Activated naive CD4-positive, alpha-beta T cell (primary cell): ENCODE measurements at regions not wholly inside any gene's neighbourhood (a gene's known extent, or its start where the extent isn't known, plus 50 kb on each side); places are given as distances from the start of the nearest gene placed in this dataset.

Experiments
- DNase-seq, 4 experiments: peaks; one replicate each; lab custom pipeline; 2025; lab: John Stamatoyannopoulos, UW

DNA sequence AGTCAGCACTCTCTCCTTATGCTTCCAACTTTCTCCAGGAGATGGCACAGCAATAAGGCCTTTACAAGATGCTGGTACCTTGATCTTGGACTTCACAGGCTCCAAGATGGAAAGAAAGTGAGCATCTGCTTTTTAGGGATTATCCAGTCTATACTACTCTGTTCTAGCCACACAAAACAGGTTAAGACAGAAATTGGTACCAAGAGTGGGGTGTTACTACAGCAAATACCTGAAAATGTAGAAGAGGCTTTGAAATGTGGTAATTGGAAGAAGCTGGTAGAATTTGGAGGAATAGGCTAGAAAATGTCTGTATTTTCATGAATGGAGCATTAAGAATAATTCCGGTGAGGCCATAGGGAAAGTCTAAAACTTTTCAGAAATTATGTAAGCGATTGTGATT is 484.8 kb upstream of the GRIA1 start:
- DNase-seq = no peak

DNA sequence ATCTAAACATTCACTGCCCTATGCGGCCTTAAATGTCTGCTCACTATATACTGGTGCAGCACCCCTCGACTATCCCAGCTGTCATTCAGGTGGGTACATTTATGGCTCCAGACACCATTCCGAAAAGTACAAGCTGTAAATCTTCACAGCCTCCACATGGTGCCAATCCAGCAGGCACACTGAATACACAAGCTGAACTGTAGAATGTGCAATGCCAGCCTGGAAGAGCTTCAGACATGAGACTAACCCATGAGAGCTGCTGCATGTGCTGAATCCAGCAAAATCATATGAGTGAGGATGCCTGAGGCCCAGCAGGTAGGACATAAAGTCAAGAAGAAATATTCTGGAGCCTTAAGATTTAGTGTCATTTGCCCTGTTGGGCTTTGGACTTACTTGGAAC is 483.8 kb upstream of the GRIA1 start:
- DNase-seq = no peak

DNA sequence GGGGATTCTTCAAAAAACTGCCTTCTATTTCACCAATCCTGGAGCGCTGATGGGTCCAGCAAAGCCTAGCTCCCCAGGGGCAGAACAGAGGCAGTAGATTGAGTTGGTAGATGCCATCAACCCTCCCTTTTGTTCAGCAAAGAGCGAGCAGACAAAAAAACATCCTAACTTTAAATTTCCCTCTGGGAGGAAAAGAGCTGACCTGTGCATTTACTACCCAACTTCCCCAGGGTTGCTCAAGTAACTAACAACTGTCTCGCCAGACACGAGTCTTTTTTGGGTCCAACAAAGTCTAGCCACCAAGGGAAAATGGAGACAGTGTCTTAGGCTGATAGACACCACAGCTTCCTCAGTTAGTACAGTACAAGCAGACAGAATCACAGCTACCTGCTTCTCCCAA is 476.3 kb upstream of the GRIA1 start:
- DNase-seq = no peak

DNA sequence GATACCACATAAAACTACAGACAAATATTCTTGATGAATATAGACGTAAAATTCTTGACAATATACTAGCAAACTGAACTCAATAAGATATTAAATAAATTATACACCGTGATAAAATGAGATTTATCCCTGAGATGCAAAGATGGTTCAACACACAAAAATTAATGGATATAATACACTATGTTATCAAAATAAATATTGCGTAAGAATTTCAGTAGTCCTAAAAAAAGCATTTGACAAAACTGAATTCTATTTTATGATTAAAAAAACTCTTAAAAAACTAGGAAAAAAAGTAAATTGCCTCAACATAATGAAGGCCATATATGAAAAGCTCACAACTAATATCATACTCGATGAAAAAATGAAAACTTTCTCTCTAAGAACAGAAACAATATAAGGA is 472.3 kb upstream of the GRIA1 start:
- no peak for DNase-seq

DNA sequence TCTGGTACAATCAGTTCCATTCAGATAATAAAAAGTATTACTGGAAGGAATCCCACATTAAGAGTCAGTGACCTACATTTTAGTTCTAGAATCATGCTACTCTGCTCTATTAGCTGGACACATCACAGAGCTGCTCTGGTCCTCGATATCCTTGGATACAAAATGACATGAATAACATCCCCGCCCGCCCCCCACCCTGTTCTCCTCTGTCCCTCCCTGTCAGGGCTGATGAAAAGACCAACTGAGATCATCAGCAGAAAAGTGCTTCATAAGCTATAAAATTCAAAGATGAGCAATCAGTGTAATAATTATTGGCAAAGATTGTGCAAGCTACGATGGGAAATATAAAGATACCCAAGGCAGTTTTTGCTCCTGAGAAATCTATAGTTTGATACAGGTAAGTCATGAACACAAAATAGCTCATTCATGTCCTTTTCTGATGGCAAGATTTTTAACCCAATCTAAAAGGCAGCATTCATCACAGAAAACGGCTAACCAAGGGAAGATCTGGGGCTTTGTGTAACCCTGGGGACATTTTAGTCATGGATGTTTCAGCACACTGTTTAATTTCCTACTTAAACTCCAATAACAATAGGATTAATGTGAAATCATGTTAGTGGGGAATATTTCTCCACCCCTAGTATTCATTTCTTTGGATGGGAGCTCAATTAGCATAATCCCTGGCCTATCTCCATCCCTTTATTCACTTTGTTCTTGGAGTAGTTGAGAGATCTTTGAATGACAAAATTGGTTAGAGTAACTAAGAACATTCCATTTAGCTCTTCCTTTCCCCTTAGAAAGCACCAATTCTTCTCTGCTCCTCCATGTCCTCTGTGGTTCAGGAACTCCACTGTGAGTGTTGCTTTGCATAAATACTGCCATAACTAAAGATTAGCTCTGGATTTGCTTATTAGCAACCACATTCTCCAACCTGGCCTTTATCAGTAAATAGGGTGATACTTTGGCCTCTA is 459.4 kb upstream of the GRIA1 start:
- no peak for DNase-seq

DNA sequence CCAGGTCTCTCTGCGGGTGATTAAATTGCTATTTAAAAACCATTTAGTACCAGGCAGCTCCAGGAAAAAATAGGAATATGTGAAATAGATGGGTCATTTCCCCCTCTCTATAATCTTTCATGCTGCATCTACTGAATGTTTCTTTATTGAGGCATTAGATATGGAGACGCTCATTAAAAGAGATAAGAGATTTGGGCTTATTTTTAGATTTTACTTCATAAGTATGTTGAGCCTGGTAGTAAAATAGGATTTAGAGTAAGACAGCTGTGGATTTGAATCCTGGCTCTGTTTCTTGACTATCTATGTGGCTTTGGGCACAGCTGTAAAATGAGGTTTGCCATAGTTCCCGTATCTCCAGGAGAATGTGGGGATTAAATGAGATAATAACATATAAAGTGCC is 451.0 kb upstream of the GRIA1 start:
- no peak for DNase-seq

DNA sequence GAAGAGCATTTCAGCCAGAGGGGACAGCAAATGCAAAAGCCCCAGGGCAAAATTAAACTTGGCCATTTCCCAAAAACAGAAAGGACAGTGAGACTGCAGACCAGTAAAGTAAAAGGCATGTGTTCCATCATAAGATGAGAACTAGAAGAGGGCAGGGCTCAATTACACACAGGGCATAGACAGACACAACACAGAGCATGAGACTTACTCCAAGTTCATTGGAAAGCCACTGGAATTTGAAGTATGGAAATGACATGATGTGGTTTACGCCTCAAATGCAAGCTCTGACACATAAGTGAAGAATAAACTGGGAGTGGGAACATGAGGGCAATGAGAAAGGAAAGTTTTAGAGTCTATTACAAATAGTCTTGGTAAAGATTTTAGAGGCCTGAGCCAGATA is 446.6 kb upstream of the GRIA1 start:
- no peak for DNase-seq

DNA sequence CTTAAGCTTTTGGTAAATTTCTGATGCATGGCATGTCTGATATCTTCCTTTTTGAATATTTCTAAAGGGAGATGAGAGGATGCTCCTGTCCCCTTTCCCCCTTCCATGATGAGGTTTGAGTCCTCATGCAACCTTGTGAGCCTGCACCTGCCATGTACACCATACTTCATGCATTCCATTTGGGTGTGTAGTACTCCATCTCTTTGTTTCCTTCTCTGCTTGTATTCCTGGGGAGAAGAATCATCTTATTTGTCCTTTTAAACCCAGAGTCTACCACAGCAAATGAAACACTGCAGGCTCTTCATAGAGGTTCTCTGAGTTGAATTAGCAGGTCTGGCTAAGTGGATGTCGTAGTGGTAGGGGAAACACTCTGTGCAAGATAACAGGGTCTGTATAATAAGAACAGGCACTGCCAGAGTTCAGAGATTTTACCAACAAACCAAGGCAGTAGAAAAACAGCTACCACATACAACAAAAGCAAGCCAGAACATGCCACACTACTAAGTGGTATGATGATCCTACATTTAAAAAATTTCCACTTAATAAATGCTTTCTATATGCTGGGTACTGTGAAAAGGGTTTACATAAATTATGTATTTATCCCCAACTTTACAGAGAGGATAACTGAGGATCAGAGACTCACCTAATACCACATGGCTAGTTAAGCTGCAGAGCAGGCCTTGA is 439.8 kb upstream of the GRIA1 start:
- DNase-seq = no peak

DNA sequence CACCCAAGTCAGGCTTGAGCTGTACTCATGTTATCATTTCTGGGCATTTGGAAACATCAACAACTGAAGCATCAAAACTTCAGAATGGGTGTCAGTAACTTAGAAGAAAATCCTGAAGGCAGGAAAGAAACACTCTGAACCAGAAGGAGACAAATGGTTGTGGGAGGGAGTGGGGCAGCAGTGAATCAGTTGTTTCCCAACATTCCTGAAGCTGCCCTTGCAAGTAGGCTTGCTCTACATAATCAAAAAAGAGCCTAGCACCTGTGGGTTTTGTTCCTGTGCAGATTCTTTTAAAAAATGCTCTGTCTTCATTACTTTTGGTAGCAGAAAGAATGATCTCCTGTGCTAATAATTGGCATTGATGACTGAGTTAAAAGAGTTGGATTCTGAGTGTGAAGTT is 424.2 kb upstream of the GRIA1 start:
- DNase-seq = no peak

DNA sequence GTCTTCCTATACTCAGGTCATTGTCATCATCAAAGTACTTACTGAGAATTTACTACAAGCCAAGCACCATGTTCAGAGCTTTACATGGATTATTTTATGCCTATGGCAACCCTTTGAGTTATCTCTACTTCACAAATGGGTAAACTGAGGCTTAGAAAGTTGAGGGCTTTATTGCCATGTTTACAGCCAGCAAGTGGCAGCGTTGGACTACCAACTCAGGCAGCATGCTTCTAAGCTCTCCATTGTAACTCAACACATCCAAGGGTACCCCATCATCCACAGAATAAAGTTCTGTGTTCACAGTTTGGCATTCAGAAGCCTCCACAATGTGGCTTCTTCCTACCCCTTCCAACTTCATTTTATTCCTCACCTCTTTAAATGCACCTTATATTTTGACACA is 422.6 kb upstream of the GRIA1 start:
- DNase-seq = no peak

DNA sequence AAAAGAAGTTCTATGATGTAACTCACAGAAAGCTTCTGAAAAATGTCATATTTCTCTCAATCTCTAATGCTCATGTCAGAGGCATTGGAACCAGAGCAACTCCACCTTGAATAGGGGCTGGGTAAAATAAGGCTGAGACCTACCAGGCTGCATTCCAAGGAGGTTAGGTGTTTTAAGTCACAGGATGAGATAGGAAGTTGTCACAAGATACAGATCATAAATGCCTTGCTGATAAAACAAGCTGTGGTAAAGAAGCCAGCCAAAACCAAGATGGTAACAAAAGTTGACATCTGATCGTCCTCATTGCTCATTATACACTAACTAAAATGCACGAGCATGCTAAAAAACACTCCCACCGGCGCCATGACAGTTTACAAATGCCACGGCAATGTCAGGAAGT is 411.1 kb upstream of the GRIA1 start:
- no peak for DNase-seq

DNA sequence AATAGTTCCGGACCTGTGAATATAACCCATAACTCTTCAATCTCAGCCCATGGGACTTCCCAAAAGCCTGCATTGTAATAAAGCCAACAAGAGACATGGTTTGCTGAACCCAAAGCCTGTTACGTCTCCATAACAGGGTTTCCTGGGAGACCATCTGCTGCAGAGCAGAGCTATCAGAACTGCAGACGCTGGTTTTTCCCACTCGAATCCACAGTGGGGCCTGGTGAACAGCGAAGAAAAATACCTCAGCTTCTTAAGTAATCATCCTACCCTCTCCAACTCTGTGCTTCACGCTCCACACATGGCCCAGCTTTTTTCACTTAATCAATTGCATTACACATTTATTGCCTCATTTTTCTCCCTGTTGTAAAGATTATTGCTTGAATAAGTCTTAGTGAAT is 409.5 kb upstream of the GRIA1 start:
- DNase-seq = no peak

DNA sequence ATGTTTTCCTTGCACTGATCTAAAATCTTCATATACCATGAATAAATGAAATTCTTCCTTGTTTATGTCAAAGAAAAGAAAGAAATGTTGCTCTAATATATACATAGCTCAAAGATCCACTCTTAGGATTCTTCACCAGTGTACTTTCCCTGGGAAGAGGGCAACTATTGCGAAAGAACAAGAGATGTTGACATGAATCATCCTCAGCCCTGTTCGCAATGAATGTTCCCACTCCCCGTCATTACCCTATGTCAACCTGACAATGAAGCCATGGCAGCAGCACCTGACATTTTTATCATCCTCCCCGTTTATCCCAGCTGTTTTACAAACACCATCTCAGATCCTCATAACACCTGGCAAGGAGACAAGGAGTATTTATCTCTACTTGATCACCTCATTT is 409.1 kb upstream of the GRIA1 start:
- DNase-seq = no peak

DNA sequence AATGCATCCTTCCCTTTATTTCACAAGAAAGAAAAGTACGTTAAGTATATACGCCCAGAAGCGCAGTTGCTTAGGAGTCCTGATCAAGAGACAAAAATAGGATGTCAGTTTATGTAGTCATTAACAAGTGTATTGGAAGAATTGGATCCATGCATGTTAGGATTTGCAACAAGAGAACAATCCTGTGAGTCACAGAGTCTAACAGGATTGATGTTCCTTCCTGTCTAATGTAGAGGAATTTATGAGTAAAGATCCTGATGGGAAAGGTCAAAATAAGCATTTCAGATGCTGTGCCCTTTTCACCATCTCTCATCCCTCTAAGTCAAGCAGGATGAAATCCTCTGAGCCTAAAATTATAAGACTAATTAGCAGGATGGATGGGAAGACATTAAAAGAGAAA is 406.0 kb upstream of the GRIA1 start:
- DNase-seq = no peak

DNA sequence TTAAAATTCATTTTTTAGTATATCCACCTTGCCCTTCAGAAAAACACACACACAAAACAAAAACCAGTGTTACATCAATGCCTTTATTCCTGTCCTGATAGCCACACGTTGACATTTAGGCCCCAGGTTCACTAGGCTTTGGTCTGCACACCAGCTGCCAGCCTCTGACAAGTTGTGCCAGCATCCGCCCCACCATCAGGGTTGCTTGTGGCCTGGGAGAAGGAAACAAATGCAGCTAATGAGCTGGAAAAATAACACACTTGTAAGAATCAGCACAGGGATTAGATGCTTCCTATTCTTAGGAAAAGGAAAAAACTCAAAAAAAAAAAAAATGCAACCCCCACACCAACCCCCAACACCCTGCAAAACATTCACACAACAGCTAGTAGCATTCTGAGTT is 404.0 kb upstream of the GRIA1 start:
- no peak for DNase-seq

DNA sequence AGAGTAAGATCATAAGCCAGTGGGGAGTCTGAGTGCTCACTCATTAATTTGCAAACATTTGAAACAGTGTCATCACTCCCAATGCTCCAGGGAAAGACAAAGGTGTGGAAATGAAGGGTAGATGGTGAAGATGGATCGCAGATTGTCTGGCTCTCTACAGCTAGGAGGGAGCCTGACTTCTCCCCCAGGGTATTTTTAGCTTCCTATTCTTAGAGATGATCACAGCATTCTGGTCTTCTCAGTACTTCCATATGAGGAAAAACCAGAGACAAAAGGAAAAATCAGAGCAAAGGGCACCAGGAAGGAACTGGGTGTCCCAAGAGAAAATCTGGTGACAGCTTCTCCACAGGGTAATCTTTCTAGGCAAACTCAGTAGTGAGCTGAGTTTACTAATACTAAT is 401.9 kb upstream of the GRIA1 start:
- no peak for DNase-seq

DNA sequence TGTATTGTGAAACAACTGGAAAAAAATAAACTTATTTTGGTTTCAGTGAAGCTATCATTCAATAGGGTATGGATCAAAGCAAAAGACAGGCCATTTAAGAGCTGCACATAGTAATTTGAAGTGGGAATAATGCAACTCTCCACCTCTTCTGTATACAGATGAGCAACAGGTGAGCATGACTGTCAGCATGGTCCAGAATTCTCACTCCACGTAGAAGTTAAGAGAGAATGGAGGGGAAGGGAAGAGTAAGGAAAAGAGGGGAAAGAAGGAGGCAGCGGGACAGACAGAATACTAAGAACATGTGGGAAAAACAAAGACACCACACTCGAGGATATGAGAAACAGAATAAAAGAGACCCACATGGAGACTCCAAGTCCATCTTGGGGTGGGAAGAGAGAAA is 396.1 kb upstream of the GRIA1 start:
- DNase-seq = no peak

DNA sequence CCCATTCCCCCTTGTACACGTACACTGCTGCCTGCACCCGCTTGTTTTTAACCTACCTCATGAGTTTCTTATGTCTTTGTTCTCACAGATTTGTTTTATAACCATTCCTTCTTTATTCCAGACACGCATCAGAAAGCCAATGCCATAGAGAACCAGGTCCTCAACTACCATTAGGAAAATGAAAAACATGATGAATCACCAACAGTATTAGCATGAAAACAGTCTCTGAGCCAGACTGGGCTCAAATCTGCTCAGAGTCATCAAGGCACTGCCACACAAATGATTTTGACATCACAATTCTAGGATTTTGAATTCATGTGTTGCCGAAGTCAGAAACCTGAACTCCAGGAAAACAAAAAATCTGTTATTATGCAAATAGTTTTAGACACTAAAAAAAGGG is 394.1 kb upstream of the GRIA1 start:
- DNase-seq = no peak

DNA sequence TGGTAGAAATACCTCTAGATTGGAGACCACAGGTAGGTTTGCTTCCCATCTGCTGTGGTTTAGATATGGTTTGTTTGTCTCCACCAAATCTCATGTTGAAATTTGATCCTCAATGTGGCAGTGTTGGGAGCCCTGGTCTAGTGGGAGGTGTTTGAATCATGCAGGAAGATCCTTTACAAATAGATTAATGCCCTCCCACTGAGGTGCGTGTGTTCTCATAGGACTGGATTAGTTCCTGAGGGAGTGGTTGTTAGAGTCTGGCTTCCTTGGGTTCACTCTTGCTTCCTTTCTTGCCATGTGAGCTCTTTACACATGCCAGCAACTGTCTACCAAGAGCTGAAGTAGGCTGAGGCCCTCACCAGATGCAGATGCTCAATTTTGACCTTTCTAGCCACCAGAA is 391.1 kb upstream of the GRIA1 start:
- no peak for DNase-seq

DNA sequence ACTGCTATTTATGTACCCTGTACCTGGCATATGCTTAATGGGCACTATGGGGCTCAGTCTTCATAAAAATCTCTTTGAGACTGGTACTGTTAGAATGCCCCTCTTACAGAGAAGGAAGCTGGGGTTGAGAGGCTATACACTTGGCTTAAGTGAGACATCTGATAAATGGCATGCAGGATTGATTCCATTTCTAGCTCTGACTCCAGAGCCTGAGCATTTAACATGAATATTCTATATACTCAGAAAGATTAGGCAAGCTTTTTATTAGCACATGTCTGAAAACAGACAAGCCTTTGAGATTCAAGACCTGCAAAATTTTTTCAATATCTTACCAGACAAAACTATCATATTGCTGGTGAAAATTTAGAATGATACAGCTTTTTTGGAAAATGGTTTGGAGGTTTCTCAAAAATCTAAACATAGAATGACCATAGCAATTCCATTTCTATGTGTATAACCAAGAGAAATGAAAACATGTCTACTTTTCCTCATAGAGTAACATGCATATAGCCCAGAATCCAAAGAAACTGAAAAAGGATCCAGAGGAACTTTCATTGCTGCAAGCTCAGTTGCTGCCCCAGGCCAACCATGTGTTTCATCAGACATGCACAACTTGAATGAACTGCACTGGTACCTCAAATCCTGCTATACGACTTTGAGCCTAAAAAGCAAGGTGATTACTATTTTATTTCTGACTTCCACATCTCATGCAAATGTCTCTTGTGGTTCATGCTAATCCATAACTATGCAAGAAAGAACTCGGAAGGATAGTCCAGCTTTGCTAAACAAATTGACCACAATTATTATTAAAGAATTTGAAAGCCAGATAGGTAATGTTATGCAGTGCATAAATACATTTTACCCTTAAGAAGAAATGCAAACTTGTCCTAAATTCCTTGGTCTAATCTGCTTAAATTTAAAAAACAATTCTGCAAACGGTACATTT is 389.0 kb upstream of the GRIA1 start:
- DNase-seq = no peak

DNA sequence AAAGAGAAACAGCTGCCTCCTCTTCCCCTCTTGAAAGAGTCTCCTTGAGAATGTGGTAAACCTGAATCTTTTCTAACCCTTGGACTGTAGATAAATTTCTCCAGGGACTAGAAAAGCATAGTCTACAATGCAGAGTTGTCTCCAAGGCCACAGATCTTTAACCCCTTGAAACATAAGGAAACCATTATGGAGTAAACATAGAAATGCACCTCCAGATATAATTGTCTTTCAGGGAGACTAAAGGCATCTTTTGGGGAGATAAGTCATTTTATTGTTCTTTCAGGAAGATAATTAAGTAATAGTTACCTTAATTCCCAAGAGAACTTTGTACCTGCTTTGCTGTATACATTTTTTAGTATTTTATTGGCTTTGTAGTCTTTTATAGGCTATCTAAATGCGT is 373.6 kb upstream of the GRIA1 start:
- no peak for DNase-seq

DNA sequence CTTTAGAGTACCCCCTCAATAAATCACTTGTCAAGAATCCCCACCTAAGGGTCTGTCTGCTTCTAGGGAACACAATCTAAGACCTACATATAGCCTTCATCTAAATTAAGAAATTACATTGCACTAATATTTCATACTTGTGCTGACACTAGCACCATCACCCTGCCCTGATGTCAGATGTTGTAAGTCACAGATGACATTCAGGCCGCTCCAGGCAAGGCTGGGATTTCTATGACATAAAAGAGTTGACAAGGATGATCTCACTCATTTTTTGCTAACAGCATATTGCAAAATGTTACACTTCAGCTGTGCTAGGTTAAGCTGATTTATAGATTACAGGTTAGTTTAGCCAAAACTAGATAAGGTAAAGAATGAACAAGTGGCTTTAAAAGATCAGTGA is 372.5 kb upstream of the GRIA1 start:
- DNase-seq = no peak

DNA sequence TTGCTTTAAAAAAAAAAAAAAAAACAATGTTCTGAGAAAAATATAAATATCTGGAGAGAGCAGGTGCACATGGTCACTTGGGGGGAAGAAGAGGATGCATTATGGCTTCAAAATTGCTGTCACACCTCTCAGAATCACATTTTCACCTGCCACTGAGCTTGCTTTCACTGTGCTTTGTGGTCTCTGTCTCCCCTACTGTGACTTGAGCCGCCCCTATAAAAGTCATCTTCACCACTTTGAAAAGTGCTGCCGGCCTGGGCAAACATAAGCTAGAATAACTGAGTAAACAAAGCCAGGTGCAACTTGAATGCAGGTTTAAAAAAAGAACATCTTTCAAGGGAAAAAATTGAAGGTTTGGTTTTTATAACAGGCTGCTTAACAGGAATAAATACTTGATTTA is 368.1 kb upstream of the GRIA1 start:
- DNase-seq = no peak
